HFF-Myc (cell line): ENCODE measurements at regions not wholly inside any gene's neighbourhood (a gene's known extent, or its start where the extent isn't known, plus 50 kb on each side); places are given as distances from the start of the nearest gene placed in this dataset.

ENCODE experiments used
- DNase-seq: peaks from one replicate; pipeline ENCODE4 v3.0.0-alpha.2; 2011; ENCODE audit warnings: low read depth; ENCODE audit errors: extremely low read depth
- H3K4me3 ChIP-seq: replicated peaks from 2 replicates; pipeline ENCODE4 v1.5.1; 2011; ENCODE audit warnings: low read depth, mild to moderate bottlenecking, control low read depth, low read length
- TF ChIP-seq, protein P1 (sequence below): IDR thresholded peaks from 2 replicates; pipeline ENCODE4 v1.5.1; 2012; ENCODE audit warnings: mild to moderate bottlenecking, low read depth, low read length, control low read depth; ENCODE audit errors: missing control alignments

DNA sequence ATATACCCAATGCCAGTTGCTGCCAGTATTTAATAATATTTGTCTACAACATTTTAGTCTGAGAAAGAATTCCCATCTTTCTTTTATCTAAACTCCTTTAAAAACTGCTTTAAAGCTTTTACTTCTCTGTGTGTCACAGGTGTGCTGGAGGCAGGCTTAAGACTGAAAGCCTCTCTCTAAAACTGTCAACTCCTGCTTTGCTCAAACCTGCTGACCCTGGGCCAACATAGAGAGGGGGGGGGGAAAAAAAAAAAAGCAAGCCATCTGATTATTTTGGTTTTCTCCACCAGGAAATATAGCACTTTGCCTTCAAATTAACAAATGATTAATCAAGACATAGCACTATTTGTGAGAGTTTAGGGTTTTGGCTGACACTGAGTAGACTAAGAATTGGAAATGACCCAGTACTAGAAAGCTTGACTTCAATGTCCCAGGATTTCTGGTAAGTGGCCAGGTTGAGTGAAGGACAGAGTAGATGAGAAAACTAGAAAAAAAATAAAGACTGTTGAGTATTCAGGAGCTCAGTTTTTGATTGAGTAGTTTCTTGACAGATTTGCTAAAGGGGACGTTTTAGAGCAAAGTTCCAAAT, 357.0 kb upstream of the FLRT2 start:
- TF ChIP-seq, protein P1, sequence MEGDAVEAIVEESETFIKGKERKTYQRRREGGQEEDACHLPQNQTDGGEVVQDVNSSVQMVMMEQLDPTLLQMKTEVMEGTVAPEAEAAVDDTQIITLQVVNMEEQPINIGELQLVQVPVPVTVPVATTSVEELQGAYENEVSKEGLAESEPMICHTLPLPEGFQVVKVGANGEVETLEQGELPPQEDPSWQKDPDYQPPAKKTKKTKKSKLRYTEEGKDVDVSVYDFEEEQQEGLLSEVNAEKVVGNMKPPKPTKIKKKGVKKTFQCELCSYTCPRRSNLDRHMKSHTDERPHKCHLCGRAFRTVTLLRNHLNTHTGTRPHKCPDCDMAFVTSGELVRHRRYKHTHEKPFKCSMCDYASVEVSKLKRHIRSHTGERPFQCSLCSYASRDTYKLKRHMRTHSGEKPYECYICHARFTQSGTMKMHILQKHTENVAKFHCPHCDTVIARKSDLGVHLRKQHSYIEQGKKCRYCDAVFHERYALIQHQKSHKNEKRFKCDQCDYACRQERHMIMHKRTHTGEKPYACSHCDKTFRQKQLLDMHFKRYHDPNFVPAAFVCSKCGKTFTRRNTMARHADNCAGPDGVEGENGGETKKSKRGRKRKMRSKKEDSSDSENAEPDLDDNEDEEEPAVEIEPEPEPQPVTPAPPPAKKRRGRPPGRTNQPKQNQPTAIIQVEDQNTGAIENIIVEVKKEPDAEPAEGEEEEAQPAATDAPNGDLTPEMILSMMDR = no peak
- no peak overlapping the region for H3K4me3 ChIP-seq
- DNase-seq = no peak

- no peak for DNase-seq
- TF ChIP-seq, protein P1 = no peak
- no peak overlapping the region for H3K4me3 ChIP-seq
Measured at GRCh38 chr14:85175556-85175955, 354.4 kb upstream of the FLRT2 start.

DNA sequence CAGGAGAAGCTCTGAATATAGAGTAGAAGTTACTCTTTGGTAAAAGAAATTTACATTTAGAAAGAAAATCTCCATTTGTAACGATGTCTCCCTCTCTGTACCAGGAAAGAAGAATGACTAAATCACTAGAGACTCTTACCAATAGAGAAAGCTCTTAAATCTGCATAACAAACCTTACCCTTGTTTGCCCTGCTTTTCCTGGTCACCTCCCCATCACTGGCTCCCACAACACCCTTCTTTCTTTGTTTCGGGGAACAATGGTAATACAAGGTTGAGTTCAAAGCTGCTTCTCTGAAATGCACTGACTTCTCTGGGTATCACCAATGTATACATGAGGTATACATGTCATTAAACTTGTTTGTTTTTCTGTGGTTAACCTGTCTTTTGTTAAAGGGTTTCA, 351.1 kb upstream of the FLRT2 start:
- H3K4me3 ChIP-seq = no peak overlapping the region
- DNase-seq = no peak
- TF ChIP-seq, protein P1 = no peak

DNA sequence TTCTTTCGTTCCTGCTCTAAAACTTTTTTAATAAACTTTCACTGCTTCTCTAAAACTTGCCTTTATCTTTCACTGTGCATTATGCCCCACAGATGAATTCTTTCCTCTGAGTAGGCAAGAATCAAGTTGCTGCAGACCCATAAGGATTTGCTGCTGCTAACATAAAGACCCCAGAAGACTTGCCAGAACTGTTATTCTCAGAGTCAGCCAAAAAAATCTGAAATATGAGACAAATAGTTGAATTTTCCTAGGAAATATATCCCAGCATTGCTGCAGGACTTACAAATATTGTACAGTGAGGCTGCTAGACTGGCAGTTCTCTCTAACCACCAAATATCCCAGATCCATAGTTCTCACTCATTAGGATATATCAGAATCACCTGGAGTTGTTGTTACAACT, 349.1 kb upstream of the FLRT2 start:
- TF ChIP-seq, protein P1 = no peak

GRCh38 chr14:85182282-85182681, 347.7 kb upstream of the FLRT2 start:
- H3K4me3 ChIP-seq = no peak overlapping the region
- TF ChIP-seq, protein P1 = no peak
- DNase-seq = no peak

More for the DNA sequence above, 349.1 kb upstream of the FLRT2 start:
- no peak for DNase-seq
- H3K4me3 ChIP-seq = no peak overlapping the region

DNA sequence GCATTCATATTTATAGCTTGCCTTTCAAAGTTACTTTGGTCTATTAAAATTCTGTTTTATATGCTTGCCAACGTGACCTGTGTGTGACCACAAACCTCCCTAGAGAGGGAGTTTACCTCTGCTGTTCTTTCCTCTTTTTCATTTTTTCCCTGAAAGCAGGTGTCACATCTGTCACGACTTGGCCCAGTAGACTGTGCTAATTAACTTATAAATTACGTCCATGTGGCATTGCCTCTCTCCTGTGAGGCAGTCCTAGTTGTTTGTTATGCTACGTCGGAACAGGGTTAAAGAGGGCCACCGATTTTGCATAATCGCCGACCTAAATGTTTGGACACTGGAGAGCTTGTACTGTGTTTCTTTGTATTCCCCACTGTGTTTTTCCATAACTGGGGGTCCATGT, 343.9 kb upstream of the FLRT2 start:
- no peak for DNase-seq
- no peak overlapping the region for H3K4me3 ChIP-seq
- TF ChIP-seq, protein P1 = no peak

DNA sequence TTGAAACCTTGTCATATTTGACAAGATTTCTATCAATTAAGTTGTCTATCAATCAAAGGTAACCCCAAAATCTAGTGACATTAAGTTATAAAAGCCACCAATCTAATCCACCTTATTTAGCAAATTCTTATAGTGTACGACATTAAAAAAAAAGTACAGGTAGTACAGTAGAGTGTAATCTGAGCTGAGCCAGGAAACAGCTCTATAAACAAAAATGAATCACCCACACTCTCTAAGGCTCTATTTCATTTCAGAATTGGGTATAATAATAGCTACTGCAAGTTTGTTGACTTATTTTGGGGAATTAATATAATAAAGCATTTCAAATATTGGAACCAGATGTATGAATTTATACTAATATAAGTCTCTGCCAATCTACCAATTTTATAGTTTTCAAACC, 342.4 kb upstream of the FLRT2 start:
- H3K4me3 ChIP-seq = no peak overlapping the region
- TF ChIP-seq, protein P1 = no peak
- no peak for DNase-seq
